ENCODE measurements at regions not wholly inside any gene's neighbourhood (a gene's known extent, or its start where the extent isn't known, plus 50 kb on each side); places are given as distances from the start of the nearest gene placed in this dataset.

DNA sequence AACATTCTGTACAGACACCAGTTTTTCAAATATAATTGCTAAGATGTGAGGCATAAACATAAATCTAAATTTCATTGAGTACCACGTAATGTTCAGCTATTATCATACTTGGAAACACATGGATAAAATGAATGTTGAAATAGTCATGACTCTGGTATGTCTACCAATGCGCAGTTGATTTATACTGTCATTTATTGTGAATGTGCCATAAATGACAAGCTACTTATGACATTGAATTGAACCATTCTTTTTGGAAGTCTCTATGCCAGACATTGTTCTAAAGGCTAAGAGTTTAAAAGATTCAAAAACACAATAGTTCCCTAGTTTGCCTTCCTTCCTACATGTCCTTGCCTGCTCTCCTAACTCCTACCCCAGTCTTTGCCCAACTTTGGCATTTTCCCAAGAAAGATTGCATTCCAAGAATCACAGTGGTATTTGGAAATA, 96.6 kb upstream of the DMD start:
- no peak for DNase-seq (ENCODE audit: low read depth)
- H3K4me3 ChIP-seq (ENCODE audit: low read length) = no peak overlapping the region
- TF ChIP-seq CTCF (conservative IDR thresholded peaks at IDR 0.05; ENCODE audit: low read length) = no peak

GRCh38 chrX:33298622-33299021, 87.3 kb upstream of the DMD start:
- DNase-seq (ENCODE audit: low read depth) = no peak

DNA sequence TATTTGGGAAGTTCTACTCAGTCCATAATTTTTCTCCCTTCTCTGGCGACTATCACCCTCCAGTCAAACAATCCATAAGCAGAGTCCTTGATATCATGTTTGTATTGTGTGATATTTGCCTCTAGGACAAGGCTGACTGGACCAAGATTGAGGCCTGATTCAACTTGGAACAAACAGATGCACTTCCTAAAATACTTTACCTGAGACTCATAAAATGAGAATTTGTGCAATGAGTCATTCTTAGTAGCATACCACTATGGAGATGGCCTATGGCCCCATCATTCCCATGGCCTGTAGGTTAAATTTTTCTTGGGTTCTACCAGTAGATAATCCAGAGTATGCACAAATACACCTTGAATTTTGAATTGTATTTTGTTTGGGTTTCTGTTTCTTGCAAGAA, 74.2 kb upstream of the DMD start:
- no peak for DNase-seq (ENCODE audit: low read depth)
- TF ChIP-seq CTCF (conservative IDR thresholded peaks at IDR 0.05; ENCODE audit: low read length) = no peak
- H3K4me3 ChIP-seq (ENCODE audit: low read length) = no peak overlapping the region

More at GRCh38 chrX:33298622-33299021, 87.3 kb upstream of the DMD start:
- no peak overlapping the region for H3K4me3 ChIP-seq (ENCODE audit: low read length)
- no peak for TF ChIP-seq CTCF (conservative IDR thresholded peaks at IDR 0.05; ENCODE audit: low read length)

DNA sequence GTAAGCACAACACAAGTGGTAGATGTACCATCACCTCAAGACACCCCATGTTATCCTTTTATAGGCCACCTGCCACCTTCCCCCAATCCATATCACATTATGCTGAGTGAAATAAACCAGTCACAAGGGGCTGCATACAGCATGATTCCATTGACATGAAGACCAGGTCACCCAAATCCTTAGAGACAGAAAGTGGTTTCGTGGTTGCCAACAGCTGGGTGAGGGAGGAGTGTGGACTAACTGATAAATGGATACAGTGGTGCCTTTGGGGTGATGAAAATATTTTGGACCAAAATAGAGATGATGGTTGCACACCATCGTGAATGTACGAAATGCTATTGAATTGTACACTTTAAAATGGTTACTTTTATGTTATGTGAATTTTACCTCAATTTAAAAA, 65.7 kb upstream of the DMD start:
- DNase-seq (ENCODE audit: low read depth) = no peak
- H3K4me3 ChIP-seq (ENCODE audit: low read length) = no peak overlapping the region
- TF ChIP-seq CTCF (conservative IDR thresholded peaks at IDR 0.05; ENCODE audit: low read length) = no peak

- no peak overlapping the region for H3K4me3 ChIP-seq (ENCODE audit: low read length)
- no peak for DNase-seq (ENCODE audit: low read depth)
- TF ChIP-seq CTCF (conservative IDR thresholded peaks at IDR 0.05; ENCODE audit: low read length) = no peak
Observed at GRCh38 chrX:33273535-33273934, 62.2 kb upstream of the DMD start.

DNA sequence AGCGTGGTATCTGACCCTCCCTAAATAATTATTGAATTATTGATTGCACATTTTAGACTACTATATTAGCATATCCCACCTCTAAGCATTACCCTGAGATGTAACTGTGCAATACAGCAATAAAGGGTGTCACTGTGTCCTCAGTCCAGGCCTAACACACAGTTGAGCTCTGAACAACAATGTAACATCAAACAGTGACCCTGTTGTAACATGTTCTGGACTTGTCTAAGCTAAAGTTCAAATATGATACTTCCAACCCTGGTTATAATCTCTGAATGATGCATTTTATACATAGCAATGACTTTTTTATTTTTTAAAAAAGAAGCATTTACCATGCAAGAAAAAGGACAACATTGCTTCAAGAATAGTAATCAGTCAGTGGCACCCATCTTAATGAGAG, 61.6 kb upstream of the DMD start:
- DNase-seq (ENCODE audit: low read depth) = no peak
- no peak overlapping the region for H3K4me3 ChIP-seq (ENCODE audit: low read length)
- no peak for TF ChIP-seq CTCF (conservative IDR thresholded peaks at IDR 0.05; ENCODE audit: low read length)
